HepG2 (cell line): ENCODE measurements at regions not wholly inside any gene's neighbourhood (a gene's known extent, or its start where the extent isn't known, plus 50 kb on each side); places are given as distances from the start of the nearest gene placed in this dataset.
A peak's percentile ranks its signal among the peaks of the same experiment; 100 is the strongest.

Experiments
- ATAC-seq: fragments of 200-7000 bp; cut with Tn5 transposase; 3 replicates; pipeline ENCODE4 v1.9.1; 2020; ENCODE audit warnings: mild to moderate bottlenecking, moderate library complexity
- BruUV-seq: library from RNA; stranded (reverse); fragments of 400-500 nt; replicated peaks from 2 replicates; lab custom pipeline; 2021; lab: Mats Ljungman, UMichigan
- CTCF ChIA-PET: fragments of 300-600 bp; formaldehyde crosslinking; extraction: SDS; loops from one replicate; lab custom pipeline; 2021; ENCODE audit warnings: low total read pairs, inconsistent platforms, low intra/inter-chr PET ratio; lab: Yijun Ruan, JAX
- POLR2A ChIA-PET: fragments of 350-600 bp; sonication (Branson Sonifier 250); formaldehyde crosslinking; loops from one replicate; lab custom pipeline; 2020; ENCODE audit warnings: antibody characterized with exemption, inconsistent platforms; lab: Yijun Ruan, JAX
- DNase-seq: peaks from one replicate; pipeline ENCODE4 v3.0.0-alpha.2; 2015; ENCODE audit warnings: low spot score
- FAIRE-seq: peaks from 3 replicates; lab custom pipeline; 2011; peaks lifted over from hg19 to GRCh38; lab: Jason Lieb, UNC
- H2AFZ ChIP-seq: one replicate; pipeline ENCODE4 v1.6.1; 2011; ENCODE audit warnings: low read length, inconsistent platforms
- H3K27ac ChIP-seq: fragments of 300-600 bp; 3 replicates; pipeline ENCODE4 v1.8.0; 2011; ENCODE audit warnings: mixed run types, mild to moderate bottlenecking, mixed read lengths, low read length, inconsistent platforms; ENCODE audit not compliant: insufficient read depth; ENCODE audit errors: extremely low read length
- H3K27me3 ChIP-seq, 2 experiments: fragments of 200-600 bp in 1 of 2; 2 replicates in 1 of 2; 3 replicates in 1 of 2; pipeline versions ENCODE4 v1.6.0 to v1.8.0; 2011; ENCODE audit warnings: low read length in 2 of 2, mild to moderate bottlenecking in 2 of 2, moderate library complexity in 2 of 2, inconsistent platforms in 1 of 2; ENCODE audit not compliant: insufficient read depth in 2 of 2, control insufficient read depth in 1 of 2
- H3K36me3 ChIP-seq, 2 experiments: fragments of 200-600 bp in 1 of 2; replicated peaks in 1 of 2; 2 replicates in 1 of 2; 3 replicates in 1 of 2; pipeline versions ENCODE4 v1.5.1 to v1.8.0; 2011; ENCODE audit warnings: low read length in 2 of 2, inconsistent platforms in 1 of 2; ENCODE audit not compliant: insufficient read depth in 2 of 2, control insufficient read depth in 1 of 2
- H3K4me1 ChIP-seq: 2 replicates; pipeline ENCODE4 v1.5.1; 2012; ENCODE audit warnings: low read length, inconsistent platforms; ENCODE audit not compliant: insufficient read depth
- H3K4me2 ChIP-seq: 2 replicates; pipeline ENCODE4 v1.6.0; 2011; ENCODE audit warnings: low read depth, low read length, inconsistent platforms
- H3K4me3 ChIP-seq, 3 experiments: fragments of 200-600 bp in 1 of 3; sonication (generic), shearing (Covaris generic) in 1 of 3; replicated peaks in 1 of 3; 2 replicates each; pipeline ENCODE4 v1.5.1; 2011 to 2016; ENCODE audit warnings: low read length in 3 of 3, inconsistent platforms in 2 of 3, low read depth in 2 of 3, mild to moderate bottlenecking in 2 of 3, control low read depth in 1 of 3, mixed read lengths in 1 of 3; ENCODE audit not compliant: insufficient read depth in 1 of 3
- H3K79me2 ChIP-seq: one replicate; pipeline ENCODE4 v1.6.1; 2011; ENCODE audit warnings: low read length, inconsistent platforms; ENCODE audit not compliant: insufficient read depth
- H3K9ac ChIP-seq: 2 replicates; pipeline ENCODE4 v1.6.0; 2011; ENCODE audit warnings: mild to moderate bottlenecking, low read depth, low read length, inconsistent platforms; ENCODE audit not compliant: insufficient read depth
- H3K9me3 ChIP-seq: 2 replicates; pipeline ENCODE4 v1.5.1; 2012; ENCODE audit warnings: mild to moderate bottlenecking, low read length
- H4K20me1 ChIP-seq: 2 replicates; pipeline ENCODE4 v1.6.0; 2011; ENCODE audit warnings: inconsistent platforms, mild to moderate bottlenecking, low read length, moderate library complexity; ENCODE audit not compliant: insufficient read depth
- ESRRA ChIP-seq: sonication (generic); formaldehyde crosslinking; IDR thresholded peaks from 2 replicates; pipeline ENCODE4 v1.5.1; 2020; ENCODE audit warnings: mild to moderate bottlenecking, low read depth, missing genetic modification reagents
- MEIS2 ChIP-seq: sonication (generic); formaldehyde crosslinking; IDR thresholded peaks from 2 replicates; pipeline ENCODE4 v1.9.0; 2021; ENCODE audit warnings: mild to moderate bottlenecking, missing genetic modification reagents
- MLLT10 ChIP-seq: sonication (generic); formaldehyde crosslinking; IDR thresholded peaks from 2 replicates; pipeline ENCODE4 v1.4.0; 2020; ENCODE audit warnings: missing genetic modification reagents
- SMC3 ChIP-seq: IDR thresholded peaks from 2 replicates; pipeline ENCODE4 v1.6.1; 2011; ENCODE audit warnings: low read length, improper control_type of control experiment
- SP140L ChIP-seq: sonication (generic); formaldehyde crosslinking; IDR thresholded peaks from 2 replicates; pipeline ENCODE4 v1.4.0; 2020; ENCODE audit warnings: missing genetic modification reagents, borderline replicate concordance
- STAG1 ChIP-seq: sonication (generic); formaldehyde crosslinking; IDR thresholded peaks from 2 replicates; pipeline ENCODE4 v1.4.0; 2020; ENCODE audit warnings: missing genetic modification reagents
- TCF7L2 ChIP-seq: IDR thresholded peaks from 2 replicates; pipeline ENCODE4 v1.6.1; 2011; ENCODE audit warnings: mild to moderate bottlenecking, low read depth, low read length, moderate library complexity
- ZNF619 ChIP-seq: sonication (generic); formaldehyde crosslinking; IDR thresholded peaks from 2 replicates; pipeline ENCODE4 v1.4.0; 2020; ENCODE audit warnings: mild to moderate bottlenecking, missing genetic modification reagents
- ZSCAN25 ChIP-seq: sonication (generic); formaldehyde crosslinking; IDR thresholded peaks from 2 replicates; pipeline ENCODE4 v1.8.0; 2022; ENCODE audit warnings: mild to moderate bottlenecking, missing genetic modification reagents
- WGBS: methylation state at CpG from one replicate; pipeline ENCODE4 v1.1.6; 2017; ENCODE audit warnings: low lambda C conversion rate; 5-methylcytosine and 5-hydroxymethylcytosine counted together
- in situ Hi-C: cut with HindIII; loops from 2 replicates; pipeline ENCODE4 v1.10.0; 2017; ENCODE audit warnings: low pct_unique_long_range_greater_than_20kb; ENCODE audit not compliant: extremely low pct_ligation_motif_present
- intact Hi-C: fragments of 100-400 bp; cut with micrococcal nuclease; formaldehyde crosslinking; loops from one replicate; pipeline ENCODE4 v1.10.0; 2022; ENCODE audit not compliant: unreplicated experiment
- TF ChIP-seq, protein P1 (sequence below): sonication (generic); formaldehyde crosslinking; IDR thresholded peaks from 2 replicates; pipeline ENCODE4 v1.5.0; 2020; ENCODE audit warnings: mild to moderate bottlenecking, missing genetic modification reagents, moderate library complexity

DNA sequence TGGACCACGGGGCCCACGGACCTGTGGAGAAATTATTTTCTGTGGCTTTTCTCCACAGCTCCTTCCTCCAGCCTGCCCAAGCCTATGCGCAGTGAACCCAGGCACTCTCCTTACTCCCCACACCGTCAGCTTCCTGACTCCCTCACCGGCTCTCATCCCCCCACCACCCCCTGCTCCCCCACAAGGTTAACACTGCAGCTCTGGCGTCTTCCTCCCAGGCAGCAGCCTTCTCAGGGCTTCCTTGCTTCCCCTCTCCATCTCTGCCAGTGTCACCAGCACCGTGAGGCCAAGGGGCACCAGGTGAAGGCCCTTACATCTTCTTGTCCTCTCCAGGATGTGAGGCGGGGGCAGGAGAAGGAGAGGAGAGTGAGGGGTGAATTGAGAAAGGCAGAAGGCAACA lies 168.3 kb upstream of the TLE3 start (continued):
- TF ChIP-seq ZSCAN25 (CRISPR knock-in tag) = no peak
- TF ChIP-seq ESRRA (CRISPR knock-in tag) = no peak
- TF ChIP-seq MLLT10 (CRISPR knock-in tag) = no peak
- no peak for TF ChIP-seq ZNF619 (CRISPR knock-in tag)
- no peak for TF ChIP-seq TCF7L2
- TF ChIP-seq SP140L (CRISPR knock-in tag) = no peak

DNA sequence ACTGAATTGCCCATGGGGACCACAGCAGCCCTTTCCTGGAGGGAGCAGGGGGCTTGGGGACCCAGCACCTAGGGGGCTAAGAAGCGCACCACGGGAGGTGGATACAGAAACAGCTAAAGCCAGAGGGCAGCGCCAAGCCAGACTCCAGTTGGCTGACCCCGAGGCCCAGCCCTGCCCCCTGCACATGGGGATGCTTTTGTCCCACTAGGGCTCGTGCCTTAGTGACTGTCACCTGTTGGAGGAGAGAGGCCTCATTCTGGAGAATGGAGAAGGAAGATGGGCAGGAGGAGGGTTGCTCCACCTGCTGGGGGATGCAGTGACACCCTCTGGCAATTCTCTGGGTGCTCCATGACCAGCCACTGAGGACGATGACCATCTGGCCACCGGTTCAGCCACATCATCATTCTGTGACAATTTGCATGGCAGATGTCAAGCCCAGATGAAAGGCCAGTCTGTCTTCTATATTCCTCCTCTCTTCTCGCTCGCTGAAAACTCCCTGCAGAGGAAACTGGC lies 167.8 kb upstream of the TLE3 start:
- TF ChIP-seq MEIS2 (CRISPR knock-in tag) = no peak
- peak; percentile 35; the same call in 1 of the 2 replicates for TF ChIP-seq SMC3
- peak; percentile 62 for TF ChIP-seq STAG1
- TF ChIP-seq, protein P1, sequence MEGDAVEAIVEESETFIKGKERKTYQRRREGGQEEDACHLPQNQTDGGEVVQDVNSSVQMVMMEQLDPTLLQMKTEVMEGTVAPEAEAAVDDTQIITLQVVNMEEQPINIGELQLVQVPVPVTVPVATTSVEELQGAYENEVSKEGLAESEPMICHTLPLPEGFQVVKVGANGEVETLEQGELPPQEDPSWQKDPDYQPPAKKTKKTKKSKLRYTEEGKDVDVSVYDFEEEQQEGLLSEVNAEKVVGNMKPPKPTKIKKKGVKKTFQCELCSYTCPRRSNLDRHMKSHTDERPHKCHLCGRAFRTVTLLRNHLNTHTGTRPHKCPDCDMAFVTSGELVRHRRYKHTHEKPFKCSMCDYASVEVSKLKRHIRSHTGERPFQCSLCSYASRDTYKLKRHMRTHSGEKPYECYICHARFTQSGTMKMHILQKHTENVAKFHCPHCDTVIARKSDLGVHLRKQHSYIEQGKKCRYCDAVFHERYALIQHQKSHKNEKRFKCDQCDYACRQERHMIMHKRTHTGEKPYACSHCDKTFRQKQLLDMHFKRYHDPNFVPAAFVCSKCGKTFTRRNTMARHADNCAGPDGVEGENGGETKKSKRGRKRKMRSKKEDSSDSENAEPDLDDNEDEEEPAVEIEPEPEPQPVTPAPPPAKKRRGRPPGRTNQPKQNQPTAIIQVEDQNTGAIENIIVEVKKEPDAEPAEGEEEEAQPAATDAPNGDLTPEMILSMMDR = peak; percentile 59
- no peak overlapping the region for H2AFZ ChIP-seq
- H3K27ac ChIP-seq = no peak overlapping the region
- WGBS = 52% methylated on average over 8 of the region's 9 CpGs
- BruUV-seq = no TSS peak
- ChIA-PET POLR2A (no interaction called here), CTCF (no interaction called here)
- H3K9me3 ChIP-seq = no peaks in the 10 kb centered on the region
- in situ Hi-C loops (no loop called here), intact Hi-C loops (no loop called here)
- no peak overlapping the region for H3K4me2 ChIP-seq
- H3K27me3 ChIP-seq = peaks cover 1 to 27% of the 10 kb centered on the region in 2 experiments; a peak in 3 of 5 replicates
- no peak overlapping the region for H3K4me3 ChIP-seq
- no peaks in the 10 kb centered on the region for H3K36me3 ChIP-seq
- peaks cover 3% of the 10 kb centered on the region; the same call in 1 of the 2 replicates for H4K20me1 ChIP-seq
- DNase-seq (no peak), ATAC-seq (peak; percentile 39), FAIRE-seq (no peak)
- H3K4me1 ChIP-seq = peaks cover 11% of the 10 kb centered on the region
- no peaks in the 10 kb centered on the region for H3K79me2 ChIP-seq
- no peak overlapping the region for H3K9ac ChIP-seq
